Effector memory CD8-positive, alpha-beta T cell (primary cell): ENCODE measurements at regions not wholly inside any gene's neighbourhood (a gene's known extent, or its start where the extent isn't known, plus 50 kb on each side); places are given as distances from the start of the nearest gene placed in this dataset.
"Not testable (repeated sequence)": the region's sequence is repeated elsewhere in the genome, so short reads cannot be mapped to it uniquely, and the experiment has no call there.

Source experiments
- ATAC-seq: fragments of 150-1000 bp; cut with Tn5 transposase; replicated peaks from 2 replicates; pipeline ENCODE4 v1.10.0; 2021; ENCODE audit warnings: mild to moderate bottlenecking, moderate library complexity
- DNase-seq, 3 experiments: peaks; one replicate each; pipeline ENCODE4 v3.0.0; 2021
- H3K27ac Mint-ChIP-seq, 2 donors: one replicate each; pipeline ENCODE4 v1.8.0; 2022; ENCODE audit warnings: mild to moderate bottlenecking in 2 of 2, mixed read lengths in 2 of 2, moderate library complexity in 2 of 2
- H3K27me3 Mint-ChIP-seq, 2 donors: one replicate each; pipeline ENCODE4 v1.8.0; 2022; ENCODE audit warnings: mixed read lengths in 2 of 2
- H3K36me3 Mint-ChIP-seq: one replicate; pipeline ENCODE4 v1.8.0; 2022; ENCODE audit warnings: mild to moderate bottlenecking, moderate library complexity, mixed read lengths; ENCODE audit not compliant: insufficient read depth
- H3K4me1 Mint-ChIP-seq, 2 donors: one replicate each; pipeline ENCODE4 v1.8.0; 2022; ENCODE audit warnings: low read depth in 2 of 2, mixed read lengths in 2 of 2
- H3K4me3 Mint-ChIP-seq, 2 donors: one replicate each; pipeline ENCODE4 v1.8.0; 2022; ENCODE audit warnings: mild to moderate bottlenecking in 2 of 2, mixed read lengths in 2 of 2, moderate library complexity in 2 of 2
- H3K9me3 Mint-ChIP-seq, 2 donors: one replicate each; pipeline ENCODE4 v1.8.0; 2022; ENCODE audit warnings: mixed read lengths in 2 of 2

GRCh38 chr14:38543851-38544250 lies 288.0 kb upstream of the CLEC14A start:
- not testable (repeated sequence) for H3K27ac Mint-ChIP-seq, ATAC-seq, H3K36me3 Mint-ChIP-seq, H3K4me1 Mint-ChIP-seq, H3K9me3 Mint-ChIP-seq, H3K27me3 Mint-ChIP-seq, DNase-seq, H3K4me3 Mint-ChIP-seq

GRCh38 chr14:38538053-38538452 lies 282.2 kb upstream of the CLEC14A start:
- not testable (repeated sequence) for DNase-seq, H3K4me1 Mint-ChIP-seq, H3K27ac Mint-ChIP-seq, ATAC-seq, H3K9me3 Mint-ChIP-seq, H3K36me3 Mint-ChIP-seq, H3K4me3 Mint-ChIP-seq, H3K27me3 Mint-ChIP-seq

- H3K27ac Mint-ChIP-seq, result no peak overlapping the region
- no peaks in the 10 kb centered on the region for H3K4me1 Mint-ChIP-seq
- H3K36me3 Mint-ChIP-seq, result no peaks in the 10 kb centered on the region
- DNase-seq (no peak), ATAC-seq (no peak)
- H3K9me3 Mint-ChIP-seq, result peaks cover 0 to under 1% of the 10 kb centered on the region in 2 donors
- H3K27me3 Mint-ChIP-seq, result no peaks in the 10 kb centered on the region
- H3K4me3 Mint-ChIP-seq, result no peak overlapping the region
Measured at GRCh38 chr14:38536376-38537038, 280.6 kb upstream of the CLEC14A start.

GRCh38 chr14:38528582-38528981 lies 272.7 kb upstream of the CLEC14A start:
- H3K4me3 Mint-ChIP-seq, result no peak overlapping the region
- DNase-seq (no peak), ATAC-seq (no peak)
- H3K27ac Mint-ChIP-seq, result no peak overlapping the region
- no peaks in the 10 kb centered on the region for H3K27me3 Mint-ChIP-seq
- peaks cover 5 to 16% of the 10 kb centered on the region in 2 donors for H3K9me3 Mint-ChIP-seq
- H3K4me1 Mint-ChIP-seq, result no peaks in the 10 kb centered on the region
- peaks cover 3% of the 10 kb centered on the region for H3K36me3 Mint-ChIP-seq

- ATAC-seq (no peak), DNase-seq (no peak)
- H3K36me3 Mint-ChIP-seq, result peaks cover 3% of the 10 kb centered on the region
- H3K27ac Mint-ChIP-seq, result no peak overlapping the region
- no peak overlapping the region for H3K4me3 Mint-ChIP-seq
- no peaks in the 10 kb centered on the region for H3K27me3 Mint-ChIP-seq
- H3K4me1 Mint-ChIP-seq, result no peaks in the 10 kb centered on the region
- H3K9me3 Mint-ChIP-seq, result peaks cover 5 to 16% of the 10 kb centered on the region in 2 donors
Measured at GRCh38 chr14:38527502-38527878, 271.6 kb upstream of the CLEC14A start.

- Mint-ChIP-seq H3K9me3 (peaks cover 5 to 16% of the 10 kb centered on the region in 2 donors), H3K4me1 (no peaks in the 10 kb centered on the region), H3K27ac (no peak overlapping the region), H3K27me3 (no peaks in the 10 kb centered on the region), H3K36me3 (peaks cover 3% of the 10 kb centered on the region), H3K4me3 (no peak overlapping the region)
- no peak for DNase-seq
- no peak for ATAC-seq
Measured at GRCh38 chr14:38526826-38527501, 271.1 kb upstream of the CLEC14A start.

GRCh38 chr14:38524636-38525509 lies 269.0 kb upstream of the CLEC14A start:
- Mint-ChIP-seq H3K4me1 (no peaks in the 10 kb centered on the region), H3K36me3 (peaks cover 3% of the 10 kb centered on the region), H3K4me3 (no peak overlapping the region), H3K9me3 (peaks cover 7 to 16% of the 10 kb centered on the region in 2 donors), H3K27me3 (no peaks in the 10 kb centered on the region), H3K27ac (no peak overlapping the region)
- ATAC-seq (no peak), DNase-seq (no peak)

GRCh38 chr14:38522724-38523123 lies 266.8 kb upstream of the CLEC14A start:
- peaks cover 3% of the 10 kb centered on the region for H3K36me3 Mint-ChIP-seq
- DNase-seq, result no peak
- H3K27ac Mint-ChIP-seq, result no peak overlapping the region
- peaks cover 1 to 8% of the 10 kb centered on the region in 2 donors for H3K9me3 Mint-ChIP-seq
- ATAC-seq, result no peak
- no peaks in the 10 kb centered on the region for H3K27me3 Mint-ChIP-seq
- H3K4me3 Mint-ChIP-seq, result no peak overlapping the region
- H3K4me1 Mint-ChIP-seq, result no peaks in the 10 kb centered on the region

GRCh38 chr14:38521591-38521990 lies 265.7 kb upstream of the CLEC14A start:
- DNase-seq (no peak), ATAC-seq (no peak)
- H3K4me1 Mint-ChIP-seq, result no peaks in the 10 kb centered on the region
- H3K27ac Mint-ChIP-seq, result no peak overlapping the region
- peaks cover 0 to 6% of the 10 kb centered on the region in 2 donors for H3K9me3 Mint-ChIP-seq
- H3K36me3 Mint-ChIP-seq, result peaks cover 3% of the 10 kb centered on the region
- no peaks in the 10 kb centered on the region for H3K27me3 Mint-ChIP-seq
- H3K4me3 Mint-ChIP-seq, result no peak overlapping the region

- DNase-seq (no peak), ATAC-seq (no peak)
- H3K4me1 Mint-ChIP-seq, result no peaks in the 10 kb centered on the region
- H3K4me3 Mint-ChIP-seq, result no peak overlapping the region
- H3K27ac Mint-ChIP-seq, result no peak overlapping the region
- H3K36me3 Mint-ChIP-seq, result no peaks in the 10 kb centered on the region
- no peaks in the 10 kb centered on the region for H3K27me3 Mint-ChIP-seq
- peaks cover 0 to 6% of the 10 kb centered on the region in 2 donors for H3K9me3 Mint-ChIP-seq
Measured at GRCh38 chr14:38517426-38517825, 261.5 kb upstream of the CLEC14A start.

GRCh38 chr14:38512236-38512635 lies 256.3 kb upstream of the CLEC14A start:
- peaks cover 4 to 7% of the 10 kb centered on the region in 2 donors for H3K9me3 Mint-ChIP-seq
- H3K4me1 Mint-ChIP-seq, result no peaks in the 10 kb centered on the region
- DNase-seq (no peak), ATAC-seq (no peak)
- H3K27ac Mint-ChIP-seq, result no peak overlapping the region
- no peaks in the 10 kb centered on the region for H3K36me3 Mint-ChIP-seq
- H3K27me3 Mint-ChIP-seq, result no peaks in the 10 kb centered on the region
- H3K4me3 Mint-ChIP-seq, result no peak overlapping the region

- Mint-ChIP-seq H3K9me3 (peaks cover 5 to 14% of the 10 kb centered on the region in 2 donors), H3K27ac (no peak overlapping the region), H3K27me3 (no peaks in the 10 kb centered on the region), H3K36me3 (no peaks in the 10 kb centered on the region), H3K4me3 (no peak overlapping the region), H3K4me1 (no peaks in the 10 kb centered on the region)
- DNase-seq (no peak), ATAC-seq (no peak)
Measured at GRCh38 chr14:38507299-38507698, 251.4 kb upstream of the CLEC14A start.

- peaks cover 5 to 14% of the 10 kb centered on the region in 2 donors for H3K9me3 Mint-ChIP-seq
- no peaks in the 10 kb centered on the region for H3K36me3 Mint-ChIP-seq
- no peak overlapping the region for H3K27ac Mint-ChIP-seq
- DNase-seq (no peak), ATAC-seq (no peak)
- no peaks in the 10 kb centered on the region for H3K4me1 Mint-ChIP-seq
- no peaks in the 10 kb centered on the region for H3K27me3 Mint-ChIP-seq
- H3K4me3 Mint-ChIP-seq, result no peak overlapping the region
Measured at GRCh38 chr14:38505973-38506249, 250.0 kb upstream of the CLEC14A start.
